ENCODE measurements at regions not wholly inside any gene's neighbourhood (a gene's known extent, or its start where the extent isn't known, plus 50 kb on each side); places are given as distances from the start of the nearest gene placed in this dataset.

GRCh38 chr2:173752152-173752551, 213.0 kb downstream of the SP3 start:
- TF ChIP-seq POLR2A (IDR thresholded peaks at IDR 0.05) (no peak), CTCF (IDR thresholded peaks at IDR 0.05 in 8 of 11, conservative IDR thresholded peaks at IDR 0.05 in 3 of 11) (peak in 2 of 11 experiments; percentile 21 to 26)
